WTC11 (cell line): ENCODE measurements at regions not wholly inside any gene's neighbourhood (a gene's known extent, or its start where the extent isn't known, plus 50 kb on each side); places are given as distances from the start of the nearest gene placed in this dataset.

Experiments used
- ATAC-seq: fragments of 200-7000 bp; cut with Tn5 transposase; 2 replicates; pipeline ENCODE4 v1.10.0; 2021; ENCODE audit warnings: mild to moderate bottlenecking, moderate library complexity
- CTCF ChIA-PET: fragments of 300-600 bp; sonication (Branson Sonifier 250); formaldehyde crosslinking; loops from one replicate; lab custom pipeline; 2021; ENCODE audit warnings: antibody characterized with exemption; lab: Charles Lee
- POLR2A ChIA-PET: fragments of 350-600 bp; sonication (Branson Sonifier 250); formaldehyde crosslinking; loops from one replicate; lab custom pipeline; 2021; ENCODE audit warnings: antibody characterized with exemption; lab: Charles Lee
- DNase-seq: peaks from one replicate; pipeline ENCODE4 v3.0.0; 2021; ENCODE audit warnings: low spot score
- H3K27ac Mint-ChIP-seq: 2 replicates; pipeline ENCODE4 v1.8.0; 2021; ENCODE audit warnings: mixed read lengths
- H3K27me3 Mint-ChIP-seq: 2 replicates; pipeline ENCODE4 v1.8.0; 2021; ENCODE audit warnings: low read depth, mild to moderate bottlenecking, moderate library complexity, mixed read lengths
- H3K36me3 Mint-ChIP-seq: 2 replicates; pipeline ENCODE4 v1.8.0; 2021; ENCODE audit warnings: mixed read lengths
- H3K4me1 Mint-ChIP-seq: 2 replicates; pipeline ENCODE4 v1.8.0; 2022; ENCODE audit warnings: mixed read lengths
- H3K4me3 Mint-ChIP-seq: 2 replicates; pipeline ENCODE4 v1.8.0; 2021; ENCODE audit warnings: mild to moderate bottlenecking, moderate library complexity, mixed read lengths
- H3K9me3 Mint-ChIP-seq: 2 replicates; pipeline ENCODE4 v1.8.0; 2021; ENCODE audit warnings: mixed read lengths
- ATF3 ChIP-seq: sonication (generic); formaldehyde crosslinking; conservative IDR thresholded peaks from 2 replicates; pipeline ENCODE4 v1.8.1; 2022; ENCODE audit warnings: mild to moderate bottlenecking, missing genetic modification reagents
- E2F4 ChIP-seq: sonication (generic); formaldehyde crosslinking; IDR thresholded peaks from 2 replicates; pipeline ENCODE4 v1.8.1; 2022; ENCODE audit warnings: low read depth, mild to moderate bottlenecking, moderate library complexity, missing genetic modification reagents, borderline replicate concordance
- ELF4 ChIP-seq: sonication (generic); formaldehyde crosslinking; IDR thresholded peaks from 2 replicates; pipeline ENCODE4 v1.8.1; 2022; ENCODE audit warnings: low read depth, mild to moderate bottlenecking, moderate library complexity, missing genetic modification reagents
- EMX1 ChIP-seq: fragments of 250-450 bp; sonication (Bioruptor Pico); IDR thresholded peaks from 2 replicates; pipeline ENCODE4 v1.8.0; 2021; ENCODE audit warnings: mild to moderate bottlenecking
- FOXP1 ChIP-seq: sonication (generic); formaldehyde crosslinking; IDR thresholded peaks from 2 replicates; pipeline ENCODE4 v1.8.0; 2022; ENCODE audit warnings: missing genetic modification reagents, mild to moderate bottlenecking, moderate library complexity, borderline replicate concordance
- IRF2 ChIP-seq: sonication (generic); formaldehyde crosslinking; IDR thresholded peaks from 2 replicates; pipeline ENCODE4 v1.8.0; 2022; ENCODE audit warnings: low read depth, missing genetic modification reagents, borderline replicate concordance
- JAZF1 ChIP-seq: fragments of 250-450 bp; sonication (Bioruptor Pico); IDR thresholded peaks from 2 replicates; pipeline ENCODE4 v1.9.0; 2021; ENCODE audit warnings: moderate library complexity, mild to moderate bottlenecking, inconsistent platforms
- OVOL2 ChIP-seq: fragments of 250-450 bp; sonication (Bioruptor Pico); IDR thresholded peaks from 2 replicates; pipeline ENCODE4 v1.9.0; 2021; ENCODE audit warnings: mild to moderate bottlenecking, borderline replicate concordance
- RORB ChIP-seq: fragments of 250-450 bp; sonication (Bioruptor Pico); IDR thresholded peaks from 2 replicates; pipeline ENCODE4 v1.9.0; 2021; ENCODE audit warnings: mild to moderate bottlenecking
- TP53 ChIP-seq: sonication (generic); formaldehyde crosslinking; IDR thresholded peaks from 2 replicates; pipeline ENCODE4 v1.8.1; 2023; ENCODE audit warnings: mild to moderate bottlenecking, missing genetic modification reagents
- USF2 ChIP-seq: sonication (generic); formaldehyde crosslinking; IDR thresholded peaks from 2 replicates; pipeline ENCODE4 v1.8.1; 2023; ENCODE audit warnings: mild to moderate bottlenecking, missing genetic modification reagents, moderate library complexity
- ZBTB21 ChIP-seq: sonication (generic); formaldehyde crosslinking; IDR thresholded peaks from 2 replicates; pipeline ENCODE4 v1.8.1; 2023; ENCODE audit warnings: mild to moderate bottlenecking, missing genetic modification reagents, borderline replicate concordance
- ZNF232 ChIP-seq: sonication (generic); formaldehyde crosslinking; IDR thresholded peaks from 2 replicates; pipeline ENCODE4 v1.8.0; 2022; ENCODE audit warnings: mild to moderate bottlenecking, missing genetic modification reagents
- ZNF317 ChIP-seq: sonication (generic); formaldehyde crosslinking; IDR thresholded peaks from 2 replicates; pipeline ENCODE4 v1.8.1; 2023; ENCODE audit warnings: low read depth, mild to moderate bottlenecking, moderate library complexity, missing genetic modification reagents, borderline replicate concordance
- ZNF671 ChIP-seq: fragments of 250-450 bp; sonication (Bioruptor Pico); IDR thresholded peaks from 2 replicates; pipeline ENCODE4 v1.8.0; 2021; ENCODE audit warnings: mild to moderate bottlenecking
- TF ChIP-seq, protein P1 (sequence below): fragments of 250-450 bp; sonication (Bioruptor Pico); IDR thresholded peaks from 2 replicates; pipeline ENCODE4 v1.8.0; 2021; ENCODE audit warnings: mild to moderate bottlenecking
- TF ChIP-seq, protein P2 (sequence below): sonication (generic); formaldehyde crosslinking; IDR thresholded peaks from 2 replicates; pipeline ENCODE4 v1.8.1; 2023; ENCODE audit warnings: mild to moderate bottlenecking, moderate library complexity, missing genetic modification reagents
- TF ChIP-seq, protein P3 (sequence below): fragments of 250-450 bp; sonication (Bioruptor Pico); IDR thresholded peaks from 2 replicates; pipeline ENCODE4 v1.9.0; 2021; ENCODE audit warnings: moderate library complexity, mild to moderate bottlenecking, inconsistent platforms, borderline replicate concordance
- TF ChIP-seq, protein P4 (sequence below): sonication (generic); formaldehyde crosslinking; IDR thresholded peaks from 2 replicates; pipeline ENCODE4 v1.8.1; 2022; ENCODE audit warnings: mild to moderate bottlenecking, moderate library complexity, missing genetic modification reagents
- TF ChIP-seq, protein P5 (sequence below): sonication (generic); formaldehyde crosslinking; IDR thresholded peaks from 2 replicates; pipeline ENCODE4 v1.8.0; 2022; ENCODE audit warnings: missing genetic modification reagents

GRCh38 chr3:6612034-6612616, 248.8 kb upstream of the GRM7 start:
- POLR2A ChIA-PET = no interaction called here
- no peaks in the 10 kb centered on the region; the same call in 1 of the 2 replicates for H3K27me3 Mint-ChIP-seq
- H3K27ac Mint-ChIP-seq = no peak overlapping the region
- CTCF ChIA-PET = no interaction called here
- peaks cover 23% of the 10 kb centered on the region for H3K36me3 Mint-ChIP-seq
- H3K4me1 Mint-ChIP-seq = no peaks in the 10 kb centered on the region
- DNase-seq (no peak), ATAC-seq (no peak)
- H3K4me3 Mint-ChIP-seq = no peak overlapping the region
- H3K9me3 Mint-ChIP-seq = peaks cover 64% of the 10 kb centered on the region
- no peak for TF ChIP-seq ZNF671
- TF ChIP-seq IRF2 (CRISPR knock-in tag) = no peak
- no peak for TF ChIP-seq ZNF232 (CRISPR knock-in tag)
- TF ChIP-seq, protein P1, sequence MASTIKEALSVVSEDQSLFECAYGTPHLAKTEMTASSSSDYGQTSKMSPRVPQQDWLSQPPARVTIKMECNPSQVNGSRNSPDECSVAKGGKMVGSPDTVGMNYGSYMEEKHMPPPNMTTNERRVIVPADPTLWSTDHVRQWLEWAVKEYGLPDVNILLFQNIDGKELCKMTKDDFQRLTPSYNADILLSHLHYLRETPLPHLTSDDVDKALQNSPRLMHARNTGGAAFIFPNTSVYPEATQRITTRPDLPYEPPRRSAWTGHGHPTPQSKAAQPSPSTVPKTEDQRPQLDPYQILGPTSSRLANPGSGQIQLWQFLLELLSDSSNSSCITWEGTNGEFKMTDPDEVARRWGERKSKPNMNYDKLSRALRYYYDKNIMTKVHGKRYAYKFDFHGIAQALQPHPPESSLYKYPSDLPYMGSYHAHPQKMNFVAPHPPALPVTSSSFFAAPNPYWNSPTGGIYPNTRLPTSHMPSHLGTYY (CRISPR knock-in tag) = no peak
- TF ChIP-seq, protein P2, sequence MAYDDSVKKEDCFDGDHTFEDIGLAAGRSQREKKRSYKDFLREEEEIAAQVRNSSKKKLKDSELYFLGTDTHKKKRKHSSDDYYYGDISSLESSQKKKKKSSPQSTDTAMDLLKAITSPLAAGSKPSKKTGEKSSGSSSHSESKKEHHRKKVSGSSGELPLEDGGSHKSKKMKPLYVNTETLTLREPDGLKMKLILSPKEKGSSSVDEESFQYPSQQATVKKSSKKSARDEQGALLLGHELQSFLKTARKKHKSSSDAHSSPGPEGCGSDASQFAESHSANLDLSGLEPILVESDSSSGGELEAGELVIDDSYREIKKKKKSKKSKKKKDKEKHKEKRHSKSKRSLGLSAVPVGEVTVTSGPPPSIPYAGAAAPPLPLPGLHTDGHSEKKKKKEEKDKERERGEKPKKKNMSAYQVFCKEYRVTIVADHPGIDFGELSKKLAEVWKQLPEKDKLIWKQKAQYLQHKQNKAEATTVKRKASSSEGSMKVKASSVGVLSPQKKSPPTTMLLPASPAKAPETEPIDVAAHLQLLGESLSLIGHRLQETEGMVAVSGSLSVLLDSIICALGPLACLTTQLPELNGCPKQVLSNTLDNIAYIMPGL = no peak
- no peak for TF ChIP-seq RORB (CRISPR knock-in tag)
- TF ChIP-seq ATF3 (CRISPR knock-in tag) = no peak
- TF ChIP-seq OVOL2 (CRISPR knock-in tag) = no peak
- TF ChIP-seq, protein P3, sequence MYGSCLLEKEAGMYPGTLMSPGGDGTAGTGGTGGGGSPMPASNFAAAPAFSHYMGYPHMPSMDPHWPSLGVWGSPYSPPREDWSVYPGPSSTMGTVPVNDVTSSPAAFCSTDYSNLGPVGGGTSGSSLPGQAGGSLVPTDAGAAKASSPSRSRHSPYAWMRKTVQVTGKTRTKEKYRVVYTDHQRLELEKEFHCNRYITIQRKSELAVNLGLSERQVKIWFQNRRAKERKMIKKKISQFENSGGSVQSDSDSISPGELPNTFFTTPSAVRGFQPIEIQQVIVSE (CRISPR knock-in tag) = no peak
- TF ChIP-seq USF2 (CRISPR knock-in tag) = no peak
- TF ChIP-seq, protein P4, sequence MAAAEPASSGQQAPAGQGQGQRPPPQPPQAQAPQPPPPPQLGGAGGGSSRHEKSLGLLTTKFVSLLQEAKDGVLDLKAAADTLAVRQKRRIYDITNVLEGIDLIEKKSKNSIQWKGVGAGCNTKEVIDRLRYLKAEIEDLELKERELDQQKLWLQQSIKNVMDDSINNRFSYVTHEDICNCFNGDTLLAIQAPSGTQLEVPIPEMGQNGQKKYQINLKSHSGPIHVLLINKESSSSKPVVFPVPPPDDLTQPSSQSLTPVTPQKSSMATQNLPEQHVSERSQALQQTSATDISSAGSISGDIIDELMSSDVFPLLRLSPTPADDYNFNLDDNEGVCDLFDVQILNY = no peak
- no peak for TF ChIP-seq ELF4
- TF ChIP-seq TP53 (CRISPR knock-in tag) = no peak
- no peak for TF ChIP-seq ZBTB21
- TF ChIP-seq, protein P5, sequence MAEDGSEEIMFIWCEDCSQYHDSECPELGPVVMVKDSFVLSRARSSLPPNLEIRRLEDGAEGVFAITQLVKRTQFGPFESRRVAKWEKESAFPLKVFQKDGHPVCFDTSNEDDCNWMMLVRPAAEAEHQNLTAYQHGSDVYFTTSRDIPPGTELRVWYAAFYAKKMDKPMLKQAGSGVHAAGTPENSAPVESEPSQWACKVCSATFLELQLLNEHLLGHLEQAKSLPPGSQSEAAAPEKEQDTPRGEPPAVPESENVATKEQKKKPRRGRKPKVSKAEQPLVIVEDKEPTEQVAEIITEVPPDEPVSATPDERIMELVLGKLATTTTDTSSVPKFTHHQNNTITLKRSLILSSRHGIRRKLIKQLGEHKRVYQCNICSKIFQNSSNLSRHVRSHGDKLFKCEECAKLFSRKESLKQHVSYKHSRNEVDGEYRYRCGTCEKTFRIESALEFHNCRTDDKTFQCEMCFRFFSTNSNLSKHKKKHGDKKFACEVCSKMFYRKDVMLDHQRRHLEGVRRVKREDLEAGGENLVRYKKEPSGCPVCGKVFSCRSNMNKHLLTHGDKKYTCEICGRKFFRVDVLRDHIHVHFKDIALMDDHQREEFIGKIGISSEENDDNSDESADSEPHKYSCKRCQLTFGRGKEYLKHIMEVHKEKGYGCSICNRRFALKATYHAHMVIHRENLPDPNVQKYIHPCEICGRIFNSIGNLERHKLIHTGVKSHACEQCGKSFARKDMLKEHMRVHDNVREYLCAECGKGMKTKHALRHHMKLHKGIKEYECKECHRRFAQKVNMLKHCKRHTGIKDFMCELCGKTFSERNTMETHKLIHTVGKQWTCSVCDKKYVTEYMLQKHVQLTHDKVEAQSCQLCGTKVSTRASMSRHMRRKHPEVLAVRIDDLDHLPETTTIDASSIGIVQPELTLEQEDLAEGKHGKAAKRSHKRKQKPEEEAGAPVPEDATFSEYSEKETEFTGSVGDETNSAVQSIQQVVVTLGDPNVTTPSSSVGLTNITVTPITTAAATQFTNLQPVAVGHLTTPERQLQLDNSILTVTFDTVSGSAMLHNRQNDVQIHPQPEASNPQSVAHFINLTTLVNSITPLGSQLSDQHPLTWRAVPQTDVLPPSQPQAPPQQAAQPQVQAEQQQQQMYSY (CRISPR knock-in tag) = no peak
- TF ChIP-seq FOXP1 (CRISPR knock-in tag) = no peak
- TF ChIP-seq E2F4 = no peak
- no peak for TF ChIP-seq EMX1 (CRISPR knock-in tag)
- no peak for TF ChIP-seq JAZF1 (CRISPR knock-in tag)
- no peak for TF ChIP-seq ZNF317 (CRISPR knock-in tag)
